Keratinocyte (primary cell): ENCODE measurements at regions not wholly inside any gene's neighbourhood (a gene's known extent, or its start where the extent isn't known, plus 50 kb on each side); places are given as distances from the start of the nearest gene placed in this dataset.

Experiments used
- CTCF ChIP-seq, 3 experiments: IDR thresholded peaks in 1 of 3; conservative IDR thresholded peaks in 1 of 3; optimal IDR thresholded peaks in 1 of 3; 2 replicates in 2 of 3; 3 replicates in 1 of 3; pipeline versions ENCODE3 to v1.5.1; 2011; ENCODE audit warnings: low read length in 3 of 3, mild to moderate bottlenecking in 3 of 3, moderate library complexity in 2 of 3, control low read depth in 1 of 3, inconsistent platforms in 1 of 3; ENCODE audit not compliant: insufficient read depth in 2 of 3; ENCODE audit errors: extremely low read depth in 1 of 3
- EZH2 ChIP-seq: IDR thresholded peaks from one replicate; pipeline ENCODE4 v1.6.1; 2012; ENCODE audit warnings: inconsistent platforms, mild to moderate bottlenecking, low read length, moderate library complexity

DNA sequence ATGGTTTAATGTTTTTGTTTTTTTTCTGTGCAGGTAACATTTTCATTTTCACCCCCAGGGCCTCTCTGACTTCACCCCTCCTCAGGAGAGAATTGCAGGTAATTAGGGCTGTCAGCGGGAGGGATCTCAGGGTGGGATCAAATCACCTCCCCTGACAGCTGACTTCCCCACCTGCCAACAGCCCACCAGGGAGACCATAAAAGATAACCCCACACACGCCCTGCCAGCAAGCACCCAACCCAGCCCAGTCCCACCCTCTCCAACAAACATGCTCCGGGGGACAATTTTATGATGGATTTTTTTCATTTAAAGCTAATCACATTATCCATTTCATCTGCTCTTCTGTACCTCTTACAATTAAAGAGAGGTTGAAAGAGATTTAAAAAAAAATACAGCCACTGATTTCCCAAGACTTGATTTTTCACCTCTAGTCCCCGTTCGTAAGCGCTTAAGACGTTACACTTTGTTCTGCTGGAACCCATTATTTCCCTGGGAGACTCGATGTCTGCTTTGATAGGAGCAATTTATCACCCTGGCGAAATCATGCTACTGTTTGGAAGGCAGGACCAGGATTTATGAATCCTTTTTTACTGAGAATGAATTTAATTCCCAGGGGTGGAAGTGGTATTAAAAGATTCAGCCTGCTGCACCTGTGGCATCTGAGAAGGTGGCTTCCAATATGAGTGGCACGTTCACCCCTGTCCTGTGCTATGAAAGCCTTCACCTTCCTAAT is 232.9 kb upstream of the ID2 start:
- TF ChIP-seq CTCF (optimal IDR thresholded peaks at IDR 0.05 in 1 of 3, IDR thresholded peaks at IDR 0.05 in 1 of 3, conservative IDR thresholded peaks at IDR 0.05 in 1 of 3; ENCODE audit: extremely low read depth in 1 of 3, insufficient read depth in 2 of 3, low read length in 3 of 3), result no peak
- no peak for TF ChIP-seq EZH2
